GM21526 (cell line): ENCODE measurements at regions not wholly inside any gene's neighbourhood (a gene's known extent, or its start where the extent isn't known, plus 50 kb on each side); places are given as distances from the start of the nearest gene placed in this dataset.
"Not testable (repeated sequence)": the region's sequence is repeated elsewhere in the genome, so short reads cannot be mapped to it uniquely, and the experiment has no call there.

Experiments used
- ATAC-seq: cut with Tn5 transposase; IDR thresholded peaks from one replicate; pipeline ENCODE4 v1.9.1; 2021; ENCODE audit warnings: moderate library complexity; ENCODE audit not compliant: unreplicated experiment, low FRiP score

GRCh38 chr21:28013123-28013522, 979.6 kb downstream of the LTN1 start:
- not testable (repeated sequence) for ATAC-seq

DNA sequence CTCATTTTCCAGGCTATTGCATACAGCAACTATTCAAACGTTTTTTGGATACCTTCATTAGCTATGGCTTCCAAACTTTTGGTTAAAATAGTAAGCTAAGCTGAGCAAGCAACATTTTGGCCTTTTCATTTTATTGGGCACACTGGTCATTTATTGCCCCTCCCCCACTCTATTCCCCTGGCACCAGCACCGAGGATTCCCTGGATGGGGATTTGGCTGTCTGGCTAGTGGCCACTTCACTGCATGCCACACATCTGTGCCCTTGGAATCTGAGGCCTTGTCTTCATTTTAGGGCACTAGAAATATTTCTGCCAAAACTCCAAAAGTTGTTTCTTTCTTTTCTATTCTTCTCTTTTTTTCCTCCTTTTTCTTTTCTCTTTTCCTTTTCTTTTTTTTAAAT, 980.7 kb downstream of the LTN1 start:
- ATAC-seq, result not testable (repeated sequence)

DNA sequence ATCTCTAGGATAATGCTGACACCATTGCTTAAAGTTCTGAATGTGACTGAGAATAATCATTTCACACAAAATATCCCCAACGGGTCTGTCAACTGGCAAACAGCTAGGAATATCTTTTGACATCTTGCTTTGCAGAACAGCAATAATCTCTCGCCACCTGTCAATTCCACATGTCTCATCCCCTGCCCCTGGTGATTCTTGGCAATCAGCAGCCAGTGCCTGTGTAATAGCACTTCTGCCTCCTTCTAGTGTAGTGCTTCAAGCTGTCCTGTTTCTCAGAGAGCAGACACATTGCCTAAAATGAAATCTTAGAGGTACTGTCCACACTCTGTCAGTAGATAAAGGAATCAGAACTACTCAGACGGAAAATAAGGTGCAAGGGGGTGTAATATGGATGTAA, 984.4 kb downstream of the LTN1 start:
- not testable (repeated sequence) for ATAC-seq

GRCh38 chr21:28003627-28004026, 989.0 kb downstream of the LTN1 start:
- not testable (repeated sequence) for ATAC-seq

DNA sequence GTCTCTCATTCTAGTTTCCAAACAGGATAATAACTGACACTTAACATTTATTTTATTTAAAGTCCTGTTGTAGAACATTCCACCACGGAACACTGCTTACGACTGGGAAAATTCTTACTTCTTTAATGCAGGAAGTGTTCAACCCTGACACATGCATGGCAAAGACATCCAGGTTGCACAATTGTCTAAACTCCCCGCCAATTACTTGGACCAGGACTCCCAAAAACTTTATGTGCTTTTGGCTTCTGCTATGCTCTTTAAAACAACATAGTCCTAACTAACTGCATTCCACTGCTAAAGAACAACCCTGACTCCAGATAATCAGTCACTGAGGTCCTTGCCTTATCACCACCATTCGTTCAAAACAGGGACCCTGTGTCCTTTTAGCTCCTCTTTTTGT, 995.8 kb downstream of the LTN1 start:
- ATAC-seq, result not testable (repeated sequence)

DNA sequence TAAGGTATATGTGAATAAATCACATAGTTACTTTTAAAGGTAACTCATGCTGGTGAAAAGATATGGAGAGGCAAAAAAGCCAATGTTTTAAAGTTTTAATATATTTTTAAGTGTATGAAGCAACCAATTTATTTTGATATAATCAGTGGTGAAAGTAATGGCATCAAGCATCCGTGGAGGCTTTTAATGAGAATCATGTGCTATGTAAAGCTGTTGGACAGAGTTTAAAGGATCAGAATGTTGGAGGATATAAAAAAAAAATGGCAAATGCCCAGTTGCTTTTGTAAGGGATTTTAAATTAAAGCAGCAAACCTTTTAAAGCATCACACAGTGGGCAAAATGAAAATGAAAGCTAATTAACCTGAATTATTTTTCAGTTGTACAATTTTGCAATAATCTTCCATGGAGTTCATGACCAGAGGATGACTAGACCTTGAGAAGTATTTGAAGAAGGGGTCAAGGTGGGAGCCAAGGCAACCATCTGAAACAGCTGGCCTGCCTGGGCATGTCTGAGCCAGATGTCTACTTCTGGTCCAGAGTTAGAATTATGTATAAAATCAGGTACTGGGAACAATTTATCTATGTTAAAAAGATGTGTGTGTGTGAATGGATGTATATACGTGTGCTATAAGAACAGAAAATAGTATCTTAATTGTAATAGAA, 1007.9 kb downstream of the LTN1 start:
- not testable (repeated sequence) for ATAC-seq

DNA sequence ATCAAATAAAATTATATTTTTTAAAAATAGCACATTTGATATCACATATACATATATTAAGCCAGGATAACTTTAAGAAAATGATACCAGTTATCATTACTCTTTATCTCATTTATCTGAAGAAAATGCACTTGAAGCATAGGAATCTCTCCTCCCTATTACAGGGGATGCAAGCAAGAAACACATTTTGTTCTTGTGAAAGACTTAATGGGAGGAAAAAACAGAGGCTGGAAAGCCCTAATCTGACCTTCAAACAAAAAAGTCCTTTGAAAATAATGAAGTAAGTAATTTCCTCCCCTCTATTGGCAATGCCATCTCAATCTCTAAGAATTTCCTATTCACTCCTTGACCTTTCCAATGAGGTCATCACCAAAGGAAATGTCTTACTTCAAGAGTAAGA, 1012.6 kb upstream of the ADAMTS5 start:
- not testable (repeated sequence) for ATAC-seq

GRCh38 chr21:27975514-27975913, 1008.6 kb upstream of the ADAMTS5 start:
- ATAC-seq, result no peak

- ATAC-seq, result not testable (repeated sequence)
These were observed 1007.3 kb upstream of the ADAMTS5 start for GRCh38 chr21:27974152-27974551.

DNA sequence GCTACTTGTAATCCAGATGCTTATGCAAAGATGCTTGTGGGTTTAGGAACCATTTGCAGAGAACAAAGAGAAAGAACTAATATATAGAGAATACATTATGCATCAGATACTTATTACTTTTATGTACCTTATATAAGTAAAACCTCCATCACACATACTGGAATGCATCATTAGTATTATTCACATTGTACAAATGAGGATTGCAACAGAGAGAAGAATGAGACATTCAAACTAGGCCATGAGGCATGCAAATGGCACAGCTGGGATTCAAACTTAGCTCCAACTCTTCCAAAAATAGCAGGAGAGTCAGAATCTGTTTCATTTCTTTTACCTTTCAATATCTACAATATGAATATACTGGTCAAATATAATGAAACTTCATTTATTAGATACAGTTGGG, 1001.4 kb upstream of the ADAMTS5 start:
- ATAC-seq, result not testable (repeated sequence)

DNA sequence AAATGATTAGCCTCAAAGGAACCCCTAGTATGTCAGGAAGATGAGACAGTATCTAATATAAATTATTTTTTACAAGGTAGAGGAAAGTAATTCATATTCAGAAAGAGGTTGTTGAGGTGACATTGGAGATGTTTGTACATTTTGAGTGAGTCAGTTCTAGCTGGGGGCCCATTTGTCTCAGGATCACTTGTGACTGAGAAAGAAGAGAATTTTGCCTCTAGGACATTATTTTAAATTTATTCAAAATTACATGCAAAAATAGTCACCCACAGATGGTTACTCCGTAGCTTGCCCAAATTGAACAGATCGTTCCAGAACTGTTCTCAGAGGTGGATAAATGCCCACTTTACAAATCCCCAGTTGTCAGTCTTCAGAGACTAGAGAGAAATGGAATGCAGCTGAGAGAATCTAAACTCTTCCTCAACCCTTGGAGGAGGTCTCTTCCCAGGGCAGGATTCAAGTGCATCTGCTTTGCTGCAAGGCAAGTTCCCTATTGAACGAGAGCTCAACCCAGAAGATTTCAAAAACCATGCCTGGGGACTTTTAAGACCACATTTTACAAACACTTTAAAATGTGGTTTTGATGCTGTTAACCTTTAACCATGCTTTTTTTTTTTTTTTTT, 987.8 kb upstream of the ADAMTS5 start:
- ATAC-seq, result no peak

DNA sequence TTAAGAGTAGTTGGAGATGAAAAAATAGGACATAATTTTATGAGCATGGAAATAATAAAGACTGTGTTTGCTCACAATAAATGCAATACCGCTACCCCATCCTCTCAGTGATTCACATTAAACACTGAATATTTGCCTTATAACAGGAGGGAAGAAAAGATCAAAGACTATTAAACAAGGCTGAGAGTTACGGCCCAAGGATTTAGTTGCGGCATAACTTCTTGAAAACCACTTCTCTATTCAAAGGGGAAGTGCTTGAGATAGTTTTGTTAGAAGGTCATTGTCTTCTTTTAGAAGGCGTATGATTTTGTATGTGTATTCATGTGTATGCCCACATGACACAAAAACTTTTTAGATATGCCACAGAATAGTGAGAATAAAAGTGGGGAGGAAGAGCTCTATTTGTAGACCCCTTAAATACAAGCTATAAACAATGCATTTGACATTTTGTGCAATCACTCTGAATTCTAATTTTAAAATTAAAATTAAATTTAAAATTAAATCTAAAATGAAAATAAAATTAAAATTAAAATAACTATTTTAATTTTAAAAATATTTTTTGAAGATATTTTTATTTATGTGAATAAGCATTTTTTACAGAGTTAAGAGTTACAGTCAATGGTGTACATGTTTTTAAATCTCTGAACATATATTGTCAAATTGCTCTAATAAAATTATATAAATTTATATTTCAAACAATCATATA, 986.6 kb upstream of the ADAMTS5 start:
- ATAC-seq, result no peak

DNA sequence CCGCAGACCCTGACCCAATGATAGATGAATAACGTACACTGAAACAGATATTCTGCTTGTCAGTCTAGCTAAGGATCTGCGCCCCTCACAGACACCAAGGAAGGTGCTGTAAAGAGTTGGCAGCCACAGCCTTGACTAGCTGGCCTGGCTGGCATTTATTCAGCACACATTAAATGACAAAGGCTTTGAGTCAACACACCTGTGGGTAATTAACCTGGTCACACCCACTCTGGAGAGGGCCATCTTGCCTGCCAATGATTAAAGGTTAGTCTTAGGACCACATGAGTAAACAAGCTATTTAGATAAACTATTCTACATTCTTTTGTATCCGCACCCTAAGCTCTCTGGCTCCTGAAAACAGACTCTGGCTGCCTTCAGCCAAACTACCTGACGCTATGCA, 982.2 kb upstream of the ADAMTS5 start:
- not testable (repeated sequence) for ATAC-seq

DNA sequence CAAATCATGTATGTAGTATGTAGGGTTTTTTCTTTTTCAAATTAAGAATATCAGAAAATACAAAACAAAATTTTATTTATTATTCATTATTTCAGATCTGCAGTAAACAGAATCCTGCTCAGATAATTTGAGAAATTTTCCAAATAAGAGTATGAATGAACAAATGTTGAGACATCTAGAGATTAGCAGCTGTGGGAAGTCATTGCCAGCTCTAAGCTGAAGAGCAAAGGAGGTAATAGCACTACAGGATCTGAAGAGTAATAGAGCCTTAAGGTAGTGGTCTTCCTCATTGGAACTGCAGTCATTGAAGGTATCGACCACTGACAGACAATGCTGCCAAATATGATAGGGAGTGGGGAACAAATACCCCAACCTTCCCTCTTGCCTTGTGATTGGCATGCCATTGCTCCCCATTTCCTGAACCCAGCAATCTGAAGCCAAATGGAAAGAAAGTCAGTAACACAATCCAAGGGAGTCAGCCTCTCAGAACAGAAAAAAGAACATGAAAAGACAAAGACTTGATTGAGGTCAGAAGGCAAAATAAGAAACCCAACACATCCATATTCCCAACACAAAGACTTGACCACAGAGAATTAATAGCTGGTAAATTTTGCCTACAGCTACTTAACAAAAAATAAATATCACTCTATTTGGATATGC, 963.4 kb upstream of the ADAMTS5 start:
- ATAC-seq, result not testable (repeated sequence)

DNA sequence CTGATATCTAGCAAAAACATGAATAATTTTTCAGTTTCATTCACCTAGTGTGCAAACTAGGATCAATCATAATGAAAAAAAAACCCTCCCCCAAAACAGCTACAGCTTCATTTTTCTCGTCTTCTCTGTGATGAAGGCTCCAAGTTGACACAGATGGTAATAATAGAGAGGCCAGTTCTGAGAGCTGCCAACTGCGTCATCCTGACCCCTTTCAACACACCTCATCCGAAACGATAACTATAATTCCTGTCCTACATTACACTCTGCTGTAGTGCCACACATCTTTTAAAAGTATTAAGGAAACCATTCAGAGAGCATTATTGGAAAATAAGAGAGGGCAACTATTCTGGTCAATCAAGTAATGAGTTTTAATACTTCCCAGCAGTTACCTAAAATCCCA, 962.3 kb upstream of the ADAMTS5 start:
- ATAC-seq, result not testable (repeated sequence)

DNA sequence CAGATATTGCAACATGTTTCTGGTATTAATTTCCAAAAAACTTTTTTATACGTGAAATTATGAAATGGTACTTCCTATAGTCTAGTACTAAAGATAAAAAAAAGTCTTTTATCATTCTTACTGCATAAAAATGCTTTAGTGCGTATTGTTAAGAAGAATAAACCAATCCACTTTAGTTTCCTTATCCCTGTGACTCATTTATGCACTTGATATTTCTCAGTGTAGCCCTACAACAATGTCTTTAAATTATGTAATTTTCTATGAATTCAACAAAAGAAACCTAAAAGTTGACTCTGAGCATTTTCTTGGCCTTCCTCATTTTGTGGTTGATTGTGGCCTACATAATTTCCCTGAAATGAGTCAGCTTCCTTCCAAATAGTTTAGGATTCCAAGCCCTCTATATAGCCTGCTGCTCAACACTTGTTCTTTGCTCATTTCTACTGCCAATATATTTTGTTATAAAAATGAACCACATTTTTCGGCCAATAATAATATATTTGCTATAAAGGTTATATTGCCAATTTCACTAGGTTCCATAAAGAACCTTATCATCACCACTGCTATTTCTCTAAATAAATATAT, 961.7 kb upstream of the ADAMTS5 start:
- not testable (repeated sequence) for ATAC-seq

- not testable (repeated sequence) for ATAC-seq
These were observed 954.5 kb upstream of the ADAMTS5 start for GRCh38 chr21:27921421-27921820.

DNA sequence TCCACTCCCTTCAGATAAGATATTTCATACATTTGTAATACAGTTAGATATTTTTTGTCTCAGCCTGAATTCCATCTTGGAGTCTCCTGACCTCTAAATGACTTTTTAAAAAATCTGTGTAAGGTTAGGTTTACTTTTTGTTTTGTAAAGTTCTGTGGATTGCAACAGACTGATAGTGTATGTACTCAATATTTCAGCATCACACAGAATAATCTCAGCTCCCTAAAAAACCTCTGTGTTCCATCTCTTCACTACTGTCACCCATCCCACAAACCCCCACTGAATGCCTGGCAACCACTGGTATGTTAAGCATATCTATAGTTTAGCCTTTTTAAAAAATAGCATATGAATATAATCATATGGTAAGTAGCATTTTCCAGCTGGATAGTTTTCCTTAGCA, 951.1 kb upstream of the ADAMTS5 start:
- ATAC-seq, result not testable (repeated sequence)

DNA sequence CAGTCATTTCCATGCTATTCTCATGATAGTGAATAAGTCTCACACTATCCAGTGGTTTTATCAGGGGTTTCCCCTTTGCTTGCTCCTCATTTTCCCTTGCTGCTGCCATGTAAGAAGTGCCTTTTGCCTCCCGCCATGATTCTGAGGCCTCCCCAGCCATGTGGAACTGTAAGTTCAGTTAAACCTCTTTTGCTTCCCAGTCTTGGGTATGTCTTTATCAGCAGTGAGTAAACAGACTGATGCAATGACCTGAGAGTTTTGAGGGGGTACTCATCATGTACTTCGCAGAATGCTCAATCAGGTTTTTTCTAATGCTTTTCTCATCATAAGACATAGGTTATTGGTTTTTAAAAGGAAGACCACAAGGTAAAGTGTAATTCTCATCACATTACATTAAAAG, 949.4 kb upstream of the ADAMTS5 start:
- not testable (repeated sequence) for ATAC-seq

DNA sequence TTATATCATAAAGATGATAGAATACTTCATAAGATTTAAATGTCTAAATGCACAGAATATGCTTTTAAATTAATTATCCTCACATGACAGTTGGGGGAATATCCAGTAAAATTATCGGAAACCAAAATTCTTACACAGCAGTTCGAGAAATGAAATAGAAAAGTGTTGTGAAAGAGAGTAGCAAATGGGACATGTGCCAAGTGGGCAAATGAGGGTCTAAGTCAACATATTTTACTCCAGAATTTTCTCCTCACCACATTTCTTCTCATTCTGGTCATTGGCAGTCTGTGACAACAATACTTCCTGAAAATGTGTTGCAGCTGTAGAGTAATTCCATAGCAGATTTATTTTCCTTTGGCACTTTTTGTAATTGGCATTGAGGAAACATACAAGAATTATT, 945.2 kb upstream of the ADAMTS5 start:
- ATAC-seq, result not testable (repeated sequence)

GRCh38 chr21:27909487-27909886, 942.6 kb upstream of the ADAMTS5 start:
- not testable (repeated sequence) for ATAC-seq
